HCEC 1CT (cell line): ENCODE measurements at regions not wholly inside any gene's neighbourhood (a gene's known extent, or its start where the extent isn't known, plus 50 kb on each side); places are given as distances from the start of the nearest gene placed in this dataset.
A peak's percentile ranks its signal among the peaks of the same experiment; 100 is the strongest.

Source experiments
- DNase-seq: peaks from one replicate; pipeline ENCODE4 v3.0.0-alpha.2; 2017

DNA sequence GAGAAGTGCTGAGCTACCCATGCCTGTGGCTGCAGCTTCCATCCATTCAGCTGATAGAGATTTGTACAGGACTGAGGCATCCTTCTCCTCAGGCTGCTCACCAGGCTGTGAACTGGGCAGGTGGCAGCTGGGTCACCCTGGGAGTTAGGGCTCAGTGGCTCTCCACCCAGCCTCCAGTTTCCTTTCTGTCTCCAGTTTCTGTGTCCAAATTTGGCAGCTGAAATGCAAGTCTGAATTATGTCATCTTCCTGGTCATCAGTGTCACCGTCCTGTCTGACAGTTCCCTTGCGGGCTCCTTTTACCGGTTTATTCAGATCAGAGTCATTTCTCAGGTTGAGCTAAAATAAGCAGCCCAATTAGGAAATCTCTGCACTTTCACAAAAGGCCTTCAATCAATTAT is 93.3 kb downstream of the EDN1 start:
- no peak for DNase-seq

DNA sequence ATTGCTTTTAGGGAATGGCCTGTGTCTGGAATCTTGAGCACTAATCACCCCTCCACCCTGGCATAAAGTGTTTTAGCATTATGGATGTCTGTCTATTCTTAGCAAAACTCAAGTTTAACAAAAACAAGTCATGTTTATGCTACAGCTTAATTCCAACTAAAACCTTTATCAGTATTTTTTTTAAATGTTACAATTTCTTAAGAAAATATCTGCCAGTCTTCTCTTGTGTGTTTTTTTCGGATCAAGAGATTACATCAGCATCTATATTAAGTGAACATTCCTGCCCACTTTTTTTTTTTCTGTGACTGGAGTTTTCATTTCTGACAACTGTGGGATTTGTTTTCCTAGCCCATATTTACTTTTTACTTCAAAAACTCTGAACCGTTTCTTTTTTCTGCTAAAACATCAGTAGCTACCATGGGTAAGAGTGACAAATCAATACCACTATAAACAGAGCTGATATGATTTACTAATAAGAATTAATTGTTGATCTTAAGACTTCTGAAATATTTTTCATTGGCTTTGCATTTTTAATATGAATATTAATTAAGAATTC is 94.3 kb downstream of the EDN1 start:
- no peak for DNase-seq

DNA sequence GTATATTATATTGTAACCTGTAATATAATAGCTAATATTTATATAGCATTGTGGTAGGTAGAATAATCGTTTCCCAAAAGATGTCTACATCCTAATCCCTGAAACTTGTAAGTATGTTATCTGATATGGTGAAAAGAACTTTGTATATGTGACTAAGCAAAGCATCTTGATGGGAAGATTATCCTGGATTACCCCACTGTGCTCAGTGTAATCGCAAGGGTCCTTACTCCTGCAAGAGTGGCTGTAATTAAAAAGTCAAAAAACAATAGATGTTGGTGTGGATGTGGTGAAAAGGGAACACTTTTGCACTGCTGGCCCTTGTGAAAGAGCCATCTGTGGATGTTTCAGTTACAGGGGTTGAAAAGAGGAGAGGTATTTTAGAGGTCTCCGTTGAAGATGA is 95.2 kb downstream of the EDN1 start:
- DNase-seq: no peak

DNA sequence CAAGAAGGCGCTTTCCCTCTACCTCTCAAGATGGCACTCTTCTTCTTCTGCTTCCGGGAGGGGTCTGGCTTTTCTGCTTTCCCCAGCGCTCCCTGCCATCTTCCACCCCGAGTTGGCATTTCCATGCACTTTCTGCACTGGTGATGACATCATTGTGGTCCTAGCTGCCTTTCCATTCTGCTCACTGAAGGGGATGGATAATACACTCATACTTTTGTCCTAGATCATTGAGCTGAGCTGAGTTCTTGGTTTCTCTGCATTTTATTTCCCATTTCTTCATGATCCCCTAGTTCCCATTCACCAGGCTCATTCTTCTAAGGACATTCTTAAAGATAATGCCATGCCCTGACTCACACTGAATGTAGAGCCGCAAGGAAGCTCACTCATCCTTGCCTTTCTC is 96.7 kb downstream of the EDN1 start:
- no peak for DNase-seq

DNA sequence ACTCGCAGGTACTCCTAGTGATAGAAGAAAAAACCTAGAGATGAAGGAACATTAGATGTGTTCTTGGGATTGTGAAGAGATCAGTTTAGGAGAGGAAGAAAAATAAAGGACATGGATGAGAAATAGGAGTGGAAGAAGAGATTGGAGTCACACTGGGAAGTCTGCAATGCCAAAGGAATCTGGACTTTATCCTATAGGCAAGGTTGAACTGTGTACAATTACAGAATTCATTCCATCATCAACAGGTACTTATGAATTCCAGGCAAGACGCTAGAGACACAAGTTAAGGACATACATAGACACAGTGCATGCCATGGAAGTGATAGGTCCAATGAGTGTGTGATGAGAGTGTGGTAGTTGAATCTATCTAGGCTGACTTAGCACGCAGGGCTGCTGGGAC is 101.3 kb downstream of the EDN1 start:
- DNase-seq: no peak

DNA sequence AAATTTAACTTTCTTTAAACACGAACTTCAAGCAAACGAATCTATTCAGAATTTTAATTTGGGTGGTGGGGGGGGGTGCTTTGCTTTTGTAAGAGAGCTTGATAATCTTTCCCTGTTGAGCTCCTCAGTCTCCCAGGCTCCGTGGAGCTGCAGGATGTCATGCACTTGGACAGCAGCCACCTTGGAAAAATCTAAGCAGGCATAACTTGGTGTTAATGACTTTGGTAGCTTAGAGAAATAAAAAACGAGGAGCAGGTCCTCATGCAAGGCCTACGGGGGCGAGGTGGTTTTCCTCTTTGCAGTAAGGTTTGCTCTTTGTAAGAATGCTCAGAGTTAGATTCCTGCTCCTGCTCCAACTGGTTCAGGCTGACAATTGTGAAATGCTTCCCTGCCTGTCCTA is 102.3 kb downstream of the EDN1 start:
- DNase-seq: no peak

DNA sequence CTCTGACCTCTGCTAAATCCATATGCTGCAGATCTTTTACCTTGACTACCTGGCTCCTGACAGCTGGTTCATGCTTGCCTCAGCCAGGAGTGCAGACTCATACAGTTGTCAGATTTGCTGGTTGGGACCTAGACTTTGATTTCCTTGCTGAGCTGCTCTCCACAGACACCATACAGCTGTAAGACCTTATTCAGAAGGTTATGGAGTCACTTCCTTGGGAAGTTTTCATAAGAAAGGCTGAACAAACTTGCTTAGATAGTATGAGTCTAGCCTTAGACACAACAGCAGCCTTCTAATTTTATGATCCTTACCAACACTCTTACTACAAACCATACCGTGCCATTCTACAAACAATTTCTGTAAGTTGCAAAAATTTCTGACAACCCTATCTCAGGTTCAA is 102.9 kb downstream of the EDN1 start:
- no peak for DNase-seq

DNA sequence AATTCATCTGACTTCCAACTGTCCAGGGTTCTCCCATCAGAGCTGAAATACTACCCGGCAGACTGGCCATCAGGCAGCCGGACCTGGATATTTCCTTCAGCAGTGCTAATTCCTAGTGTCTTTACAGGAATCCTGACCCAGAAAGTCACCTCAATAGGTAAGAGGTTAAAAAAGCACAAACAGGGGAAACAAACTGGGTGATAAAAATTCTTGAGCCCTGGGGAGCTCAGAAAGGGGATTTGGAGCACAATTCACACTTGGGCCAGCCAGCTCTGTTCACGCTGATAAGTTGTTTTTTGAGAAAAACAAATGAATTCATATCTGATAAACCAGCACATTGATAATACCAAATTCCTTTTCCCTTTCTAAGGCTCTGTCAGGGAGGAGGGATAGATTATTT is 104.0 kb downstream of the EDN1 start:
- no peak for DNase-seq

DNA sequence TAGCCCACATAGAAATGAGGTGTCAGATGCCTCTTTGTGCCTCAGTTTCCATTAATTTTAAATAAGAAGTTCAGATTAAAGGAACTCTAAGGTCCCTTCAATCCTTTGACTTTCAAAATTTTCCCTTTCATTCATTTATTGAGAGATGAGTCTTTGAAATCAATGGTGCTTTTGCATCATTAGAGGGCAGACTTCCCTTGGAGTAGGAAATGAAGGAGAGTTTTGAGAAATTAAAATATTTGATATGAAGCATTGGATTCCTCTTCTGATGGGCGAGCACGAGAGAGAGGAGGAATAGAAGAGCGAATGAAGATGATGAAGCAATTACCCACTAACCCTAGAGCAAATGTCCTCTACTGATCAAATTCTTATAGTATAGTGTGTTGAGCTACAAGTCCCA is 105.7 kb downstream of the EDN1 start:
- peak; percentile 36 for DNase-seq

DNA sequence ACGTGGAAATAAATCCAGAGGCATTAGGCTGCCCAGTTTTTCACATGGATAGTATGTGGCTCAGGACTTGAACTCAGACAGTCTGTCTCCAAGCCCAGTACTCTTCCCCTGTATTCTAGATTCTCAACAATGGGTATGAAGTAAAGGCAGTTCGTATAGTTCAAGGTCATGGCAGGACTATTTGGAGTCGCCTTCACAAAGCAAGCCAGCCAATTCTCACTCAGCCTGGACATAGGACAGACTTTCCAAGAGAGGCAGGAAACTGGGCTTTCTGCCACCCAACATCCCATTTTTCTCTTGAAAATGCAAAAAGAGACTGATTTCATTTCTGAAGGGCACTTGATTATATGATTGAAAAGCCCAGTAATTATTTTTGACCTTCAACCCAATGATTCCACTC is 111.0 kb downstream of the EDN1 start:
- DNase-seq: no peak

DNA sequence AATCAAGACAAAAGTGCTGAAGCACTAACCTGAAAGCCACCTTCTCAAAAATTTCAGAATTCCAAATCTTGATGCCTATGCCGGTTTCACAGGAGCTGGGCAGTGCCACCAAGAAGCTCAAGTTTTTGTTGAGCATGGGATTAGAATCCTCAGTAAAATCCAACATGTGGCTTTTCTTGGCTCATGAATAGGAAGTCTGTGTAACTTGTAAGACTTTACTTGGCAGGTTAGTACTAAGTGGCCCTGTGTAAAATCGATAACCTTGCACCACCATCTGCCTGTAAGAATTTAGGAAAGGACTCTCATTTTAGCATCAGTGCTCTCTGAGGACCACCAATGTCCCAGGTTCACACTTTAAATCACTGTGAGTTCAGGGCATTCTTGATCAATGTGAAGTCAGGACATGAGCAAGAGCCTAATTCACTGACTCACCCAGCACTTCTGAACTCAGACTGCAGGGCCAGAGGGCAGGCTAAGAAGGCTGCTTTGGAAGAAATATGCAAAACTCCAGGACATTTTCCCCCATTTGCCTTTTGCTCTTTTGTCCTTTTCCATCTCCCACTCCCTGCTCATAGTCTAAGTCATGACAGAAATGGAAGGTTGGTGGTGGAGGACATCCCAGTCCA is 113.2 kb downstream of the EDN1 start:
- DNase-seq: peak; percentile 89

DNA sequence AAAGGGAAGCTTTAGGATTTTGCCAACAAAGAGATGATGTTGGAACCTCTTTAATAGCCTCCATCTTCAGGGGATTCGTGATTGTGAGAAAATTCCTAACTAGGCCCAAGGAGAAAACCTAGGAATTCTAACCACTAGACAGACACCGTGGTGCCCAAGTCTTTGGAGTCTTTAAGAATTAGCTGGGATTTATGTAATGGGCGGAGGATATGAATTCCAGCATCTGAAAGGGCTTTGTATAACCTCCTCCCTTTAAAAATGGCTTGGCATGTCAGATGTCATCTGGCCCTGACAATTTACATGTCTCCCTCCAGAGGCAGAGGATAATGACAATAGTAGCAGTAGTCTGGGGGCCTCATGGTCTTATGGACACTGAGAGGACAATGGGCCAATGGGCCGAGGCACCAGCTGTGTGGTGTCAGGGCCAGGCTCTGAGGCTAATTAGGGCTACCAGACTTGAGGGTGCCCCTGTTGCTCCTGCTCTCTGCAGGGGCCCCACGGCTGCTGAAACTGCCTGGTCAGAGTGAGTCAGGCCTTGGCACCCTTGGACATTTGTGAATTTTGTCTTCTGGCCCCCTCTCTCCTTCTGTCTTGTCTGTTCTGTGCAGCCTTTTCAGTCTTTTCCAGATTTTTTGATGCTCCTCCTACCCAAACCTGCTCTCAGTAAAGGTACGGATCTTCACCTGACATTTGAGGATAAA is 113.9 kb downstream of the EDN1 start:
- peak; percentile 71 for DNase-seq

DNA sequence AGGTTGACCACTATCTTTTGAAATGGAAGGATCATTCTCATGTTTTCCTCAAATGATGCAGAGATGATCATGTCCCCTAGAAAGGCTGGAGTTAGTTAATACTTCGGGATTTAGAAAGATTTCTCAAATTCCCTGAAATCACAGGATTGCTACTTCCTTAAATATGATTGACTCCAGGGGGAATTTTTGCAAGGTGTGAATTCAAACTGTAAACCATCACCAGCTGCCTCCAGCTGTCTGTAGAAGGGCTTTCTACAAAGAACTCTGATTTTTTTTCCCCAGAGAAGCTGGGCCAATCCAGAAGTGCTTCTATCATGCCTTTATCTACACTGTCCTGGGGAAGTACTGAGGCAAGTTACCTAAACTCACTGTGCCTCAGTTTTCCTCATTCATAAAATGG is 114.5 kb downstream of the EDN1 start:
- DNase-seq: peak; percentile 65

DNA sequence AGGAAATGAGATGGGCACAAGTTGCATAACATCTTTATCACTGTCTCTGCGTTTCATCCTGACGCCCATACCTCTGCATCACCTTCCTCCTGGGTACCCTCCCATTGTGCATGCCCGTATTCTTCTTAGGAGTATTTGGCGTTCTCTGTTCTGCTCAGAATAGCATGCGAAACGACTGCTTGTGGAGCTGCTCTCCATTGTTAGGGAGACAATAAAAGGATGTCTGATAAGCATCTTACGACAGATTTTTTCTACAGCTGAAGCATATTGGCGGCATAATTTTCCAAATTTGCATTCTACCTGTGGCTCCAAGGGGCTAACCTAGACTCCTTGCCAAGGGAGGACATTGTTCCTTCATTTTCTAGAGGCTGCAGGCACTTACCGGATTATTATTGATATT is 118.6 kb downstream of the EDN1 start:
- no peak for DNase-seq

DNA sequence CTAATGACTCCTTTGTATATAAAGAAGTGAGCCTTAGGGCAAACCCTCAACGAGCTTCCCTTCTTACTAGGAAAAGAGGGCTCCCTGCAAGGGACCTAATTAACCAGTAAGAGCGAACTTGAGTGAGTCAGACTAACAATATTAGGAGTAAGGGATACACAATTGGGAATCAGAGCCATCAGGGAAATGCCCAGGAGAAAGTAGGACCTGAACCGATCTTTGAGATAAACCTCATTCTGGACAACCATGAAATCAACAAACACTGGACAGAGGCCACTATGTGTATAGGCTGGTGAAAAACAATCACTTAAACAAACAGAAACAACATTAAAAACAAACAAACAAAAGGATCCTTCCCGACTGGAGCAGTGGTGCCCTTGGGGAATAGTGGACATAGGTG is 120.8 kb downstream of the EDN1 start:
- no peak for DNase-seq

DNA sequence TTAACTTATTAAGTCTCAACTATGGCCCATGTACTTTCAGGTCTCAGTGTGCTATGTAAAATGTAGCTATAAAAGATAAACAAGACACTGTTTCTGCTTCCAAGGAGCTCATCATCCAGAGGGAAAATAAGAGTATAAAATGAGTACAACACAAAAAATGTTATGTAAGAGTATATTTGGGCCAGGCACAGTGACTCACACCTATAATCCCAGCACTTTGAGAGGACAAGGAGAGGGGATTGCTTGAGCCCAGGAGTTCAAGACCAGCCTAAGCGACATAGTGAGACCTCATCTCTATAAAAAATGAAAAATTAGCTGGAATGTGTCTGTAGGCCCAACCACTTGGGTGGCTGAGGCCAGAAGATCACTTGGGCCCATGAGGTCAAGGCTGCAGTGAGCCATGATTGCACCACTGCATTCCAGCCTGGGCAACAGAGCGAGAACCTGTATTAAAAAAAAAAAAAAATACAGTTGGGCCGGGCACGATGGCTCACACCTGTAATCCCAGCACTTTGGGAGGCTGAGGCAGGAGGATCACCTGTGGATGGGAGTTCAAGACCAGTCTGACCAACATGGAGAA is 124.0 kb downstream of the EDN1 start:
- peak; percentile 32 for DNase-seq

DNA sequence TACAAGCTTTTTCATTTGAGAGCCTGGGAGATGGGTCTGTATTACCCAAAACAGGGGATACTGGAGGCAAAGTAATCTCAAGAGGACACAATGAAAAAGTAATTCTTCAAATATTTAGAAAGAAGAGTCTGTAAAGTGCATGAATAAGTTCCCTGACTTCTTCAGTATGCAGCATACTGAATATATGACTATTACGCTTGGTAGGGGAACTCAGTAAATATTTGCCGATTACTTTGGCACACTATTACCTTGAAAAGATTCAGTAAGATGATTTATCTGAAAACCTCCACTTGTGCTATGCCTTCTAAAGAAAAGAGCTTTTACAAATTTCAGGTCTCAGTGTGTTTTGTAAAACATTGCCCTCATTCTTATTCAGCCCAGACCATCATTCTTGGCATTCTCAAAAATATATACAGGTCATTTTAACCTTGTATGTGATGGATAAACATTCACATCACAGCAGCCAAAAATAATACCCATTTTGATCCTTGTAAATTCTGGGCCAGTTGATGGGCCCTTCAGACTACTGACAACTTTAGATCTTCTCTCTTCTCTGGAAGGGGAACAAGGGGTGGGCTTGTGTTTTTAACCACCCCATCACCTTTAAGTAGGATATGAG is 125.9 kb downstream of the EDN1 start:
- no peak for DNase-seq

DNA sequence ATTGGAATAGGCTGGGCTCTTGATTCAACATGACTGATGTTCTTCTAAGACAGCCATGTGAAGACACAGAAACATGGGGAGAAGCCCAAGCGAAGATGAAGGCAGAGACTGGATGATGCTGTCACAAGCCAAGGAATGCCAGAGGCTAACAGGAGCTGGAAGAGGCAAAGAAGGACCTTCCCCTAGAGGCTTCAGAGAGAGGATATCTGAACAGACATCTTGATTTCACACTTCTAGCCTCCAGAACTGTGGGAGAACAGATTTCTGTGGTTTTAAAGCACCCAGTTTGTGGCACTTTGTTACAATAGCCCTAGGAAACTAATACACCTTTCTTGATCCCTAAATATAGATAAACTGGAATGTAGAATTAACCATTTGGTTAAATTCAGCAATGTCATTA is 127.0 kb downstream of the EDN1 start:
- no peak for DNase-seq

DNA sequence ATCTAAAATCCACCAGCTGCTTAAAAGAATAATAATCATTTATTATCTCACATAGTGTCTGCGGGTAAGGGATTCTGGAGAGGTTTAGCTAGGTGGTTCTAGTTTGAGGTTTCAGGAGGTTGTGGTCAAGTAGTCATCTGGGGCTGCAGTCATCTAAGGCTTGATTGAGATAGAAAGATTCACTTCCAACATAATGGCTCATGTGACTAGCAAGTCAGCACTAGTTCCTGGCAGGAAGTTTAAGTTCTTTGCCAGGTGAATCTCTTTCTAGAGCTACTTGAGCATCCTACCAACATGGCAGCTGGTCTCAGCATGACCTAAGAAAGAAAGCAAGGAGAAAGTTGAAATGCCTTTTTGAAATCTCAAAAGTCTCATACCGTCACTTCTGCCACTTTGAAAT is 128.8 kb downstream of the EDN1 start:
- DNase-seq: no peak

DNA sequence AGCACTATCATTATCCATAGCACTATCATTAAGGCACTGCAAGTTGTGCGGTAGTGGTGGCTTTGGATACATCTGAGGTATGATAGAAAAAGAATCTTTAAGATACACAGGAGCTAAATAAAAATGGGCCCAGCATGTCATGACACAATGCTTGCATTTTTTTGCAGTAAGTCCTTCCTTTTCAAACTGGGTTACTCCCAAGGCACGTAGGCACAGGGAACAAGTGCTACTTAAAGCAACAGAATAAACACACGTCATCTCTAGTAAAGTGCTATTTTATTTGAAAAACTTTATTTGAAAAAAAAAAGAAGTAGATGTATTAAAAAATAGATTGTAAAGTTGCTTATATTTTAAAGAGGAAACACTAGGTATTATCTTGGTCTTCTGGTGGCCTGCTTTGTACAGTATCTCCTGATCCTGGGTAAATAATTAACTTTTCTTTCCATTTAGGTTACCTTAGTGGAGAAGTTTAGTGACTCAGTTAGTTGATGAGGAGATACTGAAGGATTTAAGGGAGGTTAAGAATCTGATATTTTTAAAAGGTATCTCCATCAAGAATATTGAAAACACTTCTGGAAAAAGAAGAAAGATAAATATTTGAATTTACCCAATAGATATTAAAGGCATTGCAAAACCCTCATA is 129.6 kb downstream of the EDN1 start:
- DNase-seq: no peak

DNA sequence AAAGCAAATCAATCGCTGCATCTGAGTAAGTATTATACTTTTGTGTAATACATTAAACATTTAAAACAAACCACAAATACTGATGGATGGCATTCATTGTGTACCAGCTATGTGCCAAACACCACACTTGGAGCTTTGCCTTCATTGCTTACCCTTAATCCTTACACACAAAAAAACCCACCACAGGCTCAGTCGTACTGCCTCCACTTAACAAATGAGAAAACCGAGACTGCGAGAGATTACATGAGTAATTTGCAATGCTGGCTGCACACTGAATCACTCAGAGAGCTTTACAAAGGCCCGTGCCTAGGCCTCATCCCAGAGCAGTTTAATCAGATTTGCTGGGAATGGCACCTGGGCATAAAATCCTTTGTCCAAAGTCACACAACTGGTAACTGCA is 130.5 kb downstream of the EDN1 start:
- DNase-seq: peak; percentile 51

DNA sequence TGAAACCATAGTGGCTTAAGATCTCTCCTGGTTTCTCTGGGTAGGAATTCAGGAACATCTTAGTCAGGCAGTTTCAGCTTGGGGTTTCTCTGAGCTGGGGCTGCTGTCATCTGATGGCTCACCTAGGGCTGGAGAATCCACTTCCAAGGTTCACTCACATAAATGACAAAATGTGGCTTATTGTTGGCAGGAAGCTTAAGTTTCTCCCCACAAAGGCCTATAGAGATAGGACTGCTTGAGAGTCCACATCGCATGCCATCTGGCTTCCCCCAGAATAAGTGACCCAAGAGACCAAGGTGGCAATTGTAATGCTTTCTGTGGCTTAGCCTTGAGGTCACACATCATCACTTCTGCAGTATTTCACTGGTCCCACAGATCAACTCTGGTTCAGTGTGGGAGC is 131.4 kb downstream of the EDN1 start:
- no peak for DNase-seq

DNA sequence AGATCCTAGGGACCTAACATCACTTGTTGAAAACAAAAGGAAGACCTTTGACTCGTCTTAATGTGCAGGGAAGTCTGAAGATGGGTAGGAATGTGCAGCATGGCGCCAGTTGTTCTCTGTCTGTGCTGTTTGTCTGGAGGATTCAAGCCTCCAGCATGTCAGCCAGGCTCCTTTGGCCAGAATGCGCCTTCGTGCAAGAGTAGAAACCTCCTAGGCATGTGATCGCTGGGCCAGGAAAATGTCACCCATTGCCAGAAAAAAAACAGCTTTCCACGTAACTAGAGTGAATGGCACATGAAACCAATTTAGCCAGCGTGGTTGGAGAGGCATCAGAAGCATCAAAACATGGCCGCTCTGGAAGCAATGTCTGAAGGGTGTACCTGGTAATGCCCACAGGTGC is 132.7 kb downstream of the EDN1 start:
- DNase-seq: no peak

DNA sequence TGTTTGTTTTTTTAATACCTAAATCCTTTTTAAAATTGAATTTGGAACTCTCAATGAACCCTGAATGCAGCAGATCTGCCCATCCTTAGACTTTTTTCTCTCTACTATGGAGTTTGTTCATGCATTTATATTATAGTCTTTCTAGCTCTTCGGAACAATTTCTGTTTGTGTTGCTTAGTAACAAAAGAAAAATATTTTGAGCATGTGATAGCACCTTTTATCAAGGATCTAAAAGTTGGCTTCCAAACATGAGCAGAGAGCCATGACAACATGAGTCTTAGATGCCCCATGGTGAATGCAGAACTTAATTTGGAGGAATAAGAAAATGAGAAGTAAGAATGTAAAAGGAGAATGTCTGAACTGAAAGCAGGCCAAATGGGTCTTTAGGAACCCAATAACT is 133.7 kb downstream of the EDN1 start:
- DNase-seq: no peak
